Endothelial cell of umbilical vein (primary cell): ENCODE measurements at regions not wholly inside any gene's neighbourhood (a gene's known extent, or its start where the extent isn't known, plus 50 kb on each side); places are given as distances from the start of the nearest gene placed in this dataset.

Experiments used
- BruUV-seq: library from RNA; stranded (reverse); fragments of 400-500 nt; replicated peaks from 2 replicates; lab custom pipeline; 2021; lab: Mats Ljungman, UMichigan
- CTCF ChIA-PET: fragments of 300-600, 350-600 bp; sonication (Branson Sonifier 250); formaldehyde crosslinking; loops from one replicate; lab custom pipeline; 2021; ENCODE audit warnings: antibody characterized with exemption, inconsistent platforms; lab: Charles Lee
- POLR2A ChIA-PET: fragments of 300-600, 350-600 bp; sonication (Branson Sonifier 250); formaldehyde crosslinking; loops from one replicate; lab custom pipeline; 2021; ENCODE audit warnings: antibody characterized with exemption, inconsistent platforms; lab: Charles Lee
- DNase-seq: peaks from one replicate; pipeline ENCODE4 v3.0.0-alpha.2; 2011; ENCODE audit warnings: low read depth, low spot score
- FAIRE-seq: peaks from 2 replicates; lab custom pipeline; 2011; peaks lifted over from hg19 to GRCh38; lab: Jason Lieb, UNC
- H2AFZ ChIP-seq: 2 replicates; pipeline ENCODE4 v1.6.0; 2012; ENCODE audit warnings: low read depth, low read length, control low read depth, inconsistent platforms
- H3K27ac ChIP-seq: 2 replicates; pipeline ENCODE4 v1.5.1; 2011; ENCODE audit warnings: low read depth, mild to moderate bottlenecking, control low read depth, low read length, moderate library complexity; ENCODE audit not compliant: insufficient read depth
- H3K27me3 ChIP-seq, 2 experiments: 2 replicates each; pipeline versions ENCODE4 v1.6.0 to v1.6.1; 2011; ENCODE audit warnings: low read length in 2 of 2, mixed read lengths in 1 of 2; ENCODE audit not compliant: control insufficient read depth in 2 of 2, insufficient read depth in 2 of 2
- H3K36me3 ChIP-seq, 2 experiments: 2 replicates in 1 of 2; 3 replicates in 1 of 2; pipeline ENCODE4 v1.5.1; 2011; ENCODE audit warnings: low read length in 2 of 2, mild to moderate bottlenecking in 1 of 2, moderate library complexity in 1 of 2; ENCODE audit not compliant: control insufficient read depth in 2 of 2, insufficient read depth in 2 of 2; ENCODE audit errors: extremely low read depth in 1 of 2
- H3K4me1 ChIP-seq: 3 replicates; pipeline ENCODE4 v1.5.1; 2011; ENCODE audit warnings: mild to moderate bottlenecking, low read length; ENCODE audit not compliant: control insufficient read depth, insufficient read depth; ENCODE audit errors: extremely low read depth
- H3K4me2 ChIP-seq: 2 replicates; pipeline ENCODE4 v1.6.1; 2011; ENCODE audit warnings: low read length, control low read depth, mixed read lengths; ENCODE audit not compliant: insufficient read depth
- H3K4me3 ChIP-seq, 3 experiments: fragments of 200-600 bp in 1 of 3; sonication (generic), shearing (Covaris generic) in 1 of 3; replicated peaks in 1 of 3; 2 replicates each; pipeline ENCODE4 v1.5.1; 2011 to 2016; ENCODE audit warnings: control low read depth in 3 of 3, low read length in 3 of 3, mild to moderate bottlenecking in 2 of 3, inconsistent platforms in 1 of 3, low read depth in 1 of 3, moderate library complexity in 1 of 3; ENCODE audit not compliant: insufficient read depth in 1 of 3
- H3K79me2 ChIP-seq: 2 replicates; pipeline ENCODE4 v1.6.0; 2012; ENCODE audit warnings: low read length, inconsistent platforms; ENCODE audit not compliant: control insufficient read depth, insufficient read depth
- H3K9ac ChIP-seq: replicated peaks from 2 replicates; pipeline ENCODE3; 2011; ENCODE audit warnings: low read length, control low read depth; ENCODE audit not compliant: insufficient read depth; ENCODE audit errors: extremely low read depth
- H3K9me1 ChIP-seq: replicated peaks from 3 replicates; pipeline ENCODE4 v1.6.0; 2011; ENCODE audit warnings: mild to moderate bottlenecking, low read length; ENCODE audit not compliant: control insufficient read depth, insufficient read depth; ENCODE audit errors: extremely low read depth
- H3K9me3 ChIP-seq: replicated peaks from 2 replicates; pipeline ENCODE4 v1.5.1; 2012; ENCODE audit warnings: low read length, inconsistent platforms; ENCODE audit not compliant: control insufficient read depth, insufficient read depth
- H4K20me1 ChIP-seq: replicated peaks from 2 replicates; pipeline ENCODE3; 2011; ENCODE audit warnings: mild to moderate bottlenecking, low read length; ENCODE audit not compliant: control insufficient read depth, insufficient read depth; ENCODE audit errors: extremely low read depth
- CTCF ChIP-seq, 2 donors: IDR thresholded peaks; 1 replicate in 1 of 2; 2 replicates in 1 of 2; pipeline ENCODE4 v1.5.1; 2011; ENCODE audit warnings: low read length in 2 of 2, mild to moderate bottlenecking in 2 of 2, moderate library complexity in 2 of 2, control low read depth in 1 of 2, inconsistent platforms in 1 of 2, low read depth in 1 of 2; ENCODE audit not compliant: insufficient read depth in 1 of 2; ENCODE audit errors: extremely low read depth in 1 of 2
- EZH2 ChIP-seq: IDR thresholded peaks from 2 replicates; pipeline ENCODE4 v1.6.1; 2012; ENCODE audit warnings: borderline replicate concordance, low read depth, mild to moderate bottlenecking, moderate library complexity, low read length, inconsistent platforms; ENCODE audit not compliant: severe bottlenecking
- FOS ChIP-seq: IDR thresholded peaks from 2 replicates; pipeline ENCODE4 v1.6.1; 2011; ENCODE audit warnings: mild to moderate bottlenecking, low read length, moderate library complexity, borderline replicate concordance; ENCODE audit not compliant: insufficient read depth
- GATA2 ChIP-seq: IDR thresholded peaks from 2 replicates; pipeline ENCODE4 v1.7.0; 2011; ENCODE audit warnings: low read depth, mild to moderate bottlenecking, moderate library complexity, mixed read lengths, low read length; ENCODE audit not compliant: insufficient read length, insufficient read depth
- JUN ChIP-seq: IDR thresholded peaks from 2 replicates; pipeline ENCODE4 v1.6.1; 2011; ENCODE audit warnings: borderline replicate concordance, low read depth; ENCODE audit not compliant: insufficient read length, insufficient read depth
- MAX ChIP-seq: IDR thresholded peaks from 2 replicates; pipeline ENCODE4 v1.6.1; 2011; ENCODE audit not compliant: insufficient read depth, insufficient read length
- MYC ChIP-seq: IDR thresholded peaks from one replicate; pipeline ENCODE4 v1.6.1; 2011; ENCODE audit warnings: mild to moderate bottlenecking, low read depth, low read length
- POLR2A ChIP-seq: IDR thresholded peaks from 2 replicates; pipeline ENCODE4 v1.6.1; 2012; ENCODE audit warnings: low read depth, mild to moderate bottlenecking, control low read depth, low read length
- POLR2AphosphoS5 ChIP-seq: IDR thresholded peaks from 2 replicates; pipeline ENCODE4 v1.6.1; 2012; ENCODE audit warnings: low read depth, mild to moderate bottlenecking, control low read depth, low read length, moderate library complexity; ENCODE audit not compliant: insufficient read depth
- dilution Hi-C: fragments of 300-500 bp; cut with MboI; formaldehyde crosslinking; loops from one replicate; pipeline ENCODE4 v1.15.0; 2019; ENCODE audit warnings: low sequenced_read_pairs; ENCODE audit not compliant: extremely low pct_ligation_motif_present
- intact Hi-C: fragments of 100-400 bp; cut with micrococcal nuclease; formaldehyde crosslinking; loops from one replicate; pipeline ENCODE4 v1.10.0; 2022

- TF ChIP-seq EZH2 (no peak), FOS (no peak), CTCF (IDR thresholded peaks at IDR 0.05; ENCODE audit: extremely low read depth in 1 of 2, insufficient read depth in 1 of 2, low read depth in 1 of 2, low read length in 2 of 2) (no peak), POLR2AphosphoS5 (no peak), POLR2A (no peak), MYC (no peak), MAX (no peak), GATA2 (no peak), JUN (no peak)
- H2AFZ ChIP-seq = no peak overlapping the region
- no peaks in the 10 kb centered on the region for H3K36me3 ChIP-seq
- H3K79me2 ChIP-seq = no peaks in the 10 kb centered on the region
- no peak for FAIRE-seq
- no peak for DNase-seq
- ChIA-PET POLR2A (no interaction called here), CTCF (no interaction called here)
- no peak overlapping the region for H3K9ac ChIP-seq
- BruUV-seq = no TSS peak
- no peaks in the 10 kb centered on the region for H3K9me3 ChIP-seq
- no peaks in the 10 kb centered on the region for H4K20me1 ChIP-seq
- no peaks in the 10 kb centered on the region for H3K4me1 ChIP-seq
- dilution Hi-C loops = no loop called here
- intact Hi-C loops = no loop called here
- no peak overlapping the region for H3K4me2 ChIP-seq
- no peak overlapping the region for H3K27ac ChIP-seq
- no peak overlapping the region for H3K4me3 ChIP-seq
- H3K27me3 ChIP-seq = no peaks in the 10 kb centered on the region
- H3K9me1 ChIP-seq = no peaks in the 10 kb centered on the region
These were observed 185.4 kb upstream of the FAM98A start for GRCh38 chr2:33784488-33784887.
